HG03095 (cell line): ENCODE measurements at regions not wholly inside any gene's neighbourhood (a gene's known extent, or its start where the extent isn't known, plus 50 kb on each side); places are given as distances from the start of the nearest gene placed in this dataset.
"Not testable (repeated sequence)": the region's sequence is repeated elsewhere in the genome, so short reads cannot be mapped to it uniquely, and the experiment has no call there.

Source experiments
- ATAC-seq: cut with Tn5 transposase; IDR thresholded peaks from one replicate; pipeline ENCODE4 v1.9.1; 2021; ENCODE audit warnings: moderate library complexity; ENCODE audit not compliant: unreplicated experiment

DNA sequence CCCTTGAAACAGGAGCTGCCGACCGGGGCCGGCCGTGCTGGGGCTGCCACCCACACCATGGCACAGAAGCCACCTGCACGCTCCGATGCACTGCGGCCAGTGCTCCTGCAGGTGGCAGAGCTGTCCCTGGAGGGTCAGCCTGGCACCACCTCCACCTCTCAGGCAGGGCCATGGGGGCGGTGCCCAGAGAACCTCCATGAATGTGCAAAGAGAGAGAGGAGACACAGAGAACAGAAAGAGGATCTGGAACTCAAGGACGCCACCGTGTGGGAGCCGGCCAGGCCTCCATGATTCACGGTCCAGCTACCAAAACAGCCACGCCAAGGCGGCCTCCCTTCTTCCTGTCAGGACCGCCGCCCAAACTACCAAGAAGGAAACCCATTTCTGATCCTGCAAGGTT, 5397.7 kb upstream of the TPTE start:
- peak; percentile 41 for ATAC-seq

DNA sequence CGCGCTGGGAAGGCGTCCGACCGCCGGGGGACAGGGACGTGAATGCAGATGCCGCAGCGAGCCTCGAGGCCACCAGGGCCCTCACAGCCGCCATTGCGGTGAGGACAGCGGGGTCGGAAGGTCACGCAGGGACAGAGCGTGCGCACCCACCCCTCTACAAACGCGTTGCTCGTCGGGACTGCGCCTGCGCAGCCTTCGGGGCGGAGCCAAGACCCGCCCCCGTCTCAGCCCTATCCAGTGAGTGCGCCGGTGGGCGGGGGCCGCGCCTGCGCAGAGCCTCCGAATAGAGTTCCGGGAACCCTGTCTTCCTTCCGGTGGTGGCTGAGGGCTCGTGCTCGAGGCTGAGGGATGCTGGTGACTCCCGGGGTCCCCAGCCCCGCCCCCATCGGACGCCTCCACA, 5393.1 kb upstream of the TPTE start:
- ATAC-seq, result peak; percentile 72

DNA sequence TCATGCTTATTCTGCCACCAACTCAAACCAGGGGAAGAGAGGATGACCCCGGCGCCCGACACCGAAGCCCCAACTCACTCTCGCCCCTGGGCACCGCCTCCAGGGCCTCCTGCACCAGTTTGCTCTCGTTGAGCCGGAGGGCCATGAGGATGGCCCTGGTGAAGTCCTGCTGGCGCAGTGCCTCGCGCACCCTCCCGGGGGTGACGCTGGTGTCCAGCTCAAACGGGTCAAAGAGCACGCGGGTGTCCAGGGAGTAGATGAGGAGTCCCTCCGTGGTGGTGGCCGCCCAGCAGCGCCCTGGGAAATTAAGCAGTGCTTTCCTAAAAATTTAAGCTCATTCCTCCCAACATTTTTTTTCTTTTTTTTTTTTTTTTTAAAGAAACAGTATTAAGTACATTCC, 5387.6 kb upstream of the TPTE start:
- ATAC-seq, result not testable (repeated sequence)

DNA sequence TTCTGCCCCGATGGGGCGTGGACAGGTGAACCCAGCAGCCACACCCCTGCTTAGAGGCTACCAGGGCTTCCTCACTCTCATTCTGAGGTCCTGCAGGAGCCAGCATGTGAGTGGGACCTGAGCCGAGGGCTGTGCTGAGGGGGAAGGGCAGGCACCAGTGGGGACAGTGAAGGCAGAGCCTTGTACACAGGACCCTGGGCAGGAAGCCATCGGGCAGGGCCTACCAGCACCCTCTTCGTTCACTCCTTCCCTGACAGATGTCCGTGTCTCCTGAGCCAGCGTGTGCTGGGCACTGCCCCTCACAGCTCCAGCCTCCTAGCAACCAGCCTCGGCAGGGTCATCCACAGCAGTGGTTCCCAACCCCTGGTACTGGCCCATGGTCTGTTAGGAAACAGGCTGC, 5385.0 kb upstream of the TPTE start:
- ATAC-seq, result not testable (repeated sequence)

DNA sequence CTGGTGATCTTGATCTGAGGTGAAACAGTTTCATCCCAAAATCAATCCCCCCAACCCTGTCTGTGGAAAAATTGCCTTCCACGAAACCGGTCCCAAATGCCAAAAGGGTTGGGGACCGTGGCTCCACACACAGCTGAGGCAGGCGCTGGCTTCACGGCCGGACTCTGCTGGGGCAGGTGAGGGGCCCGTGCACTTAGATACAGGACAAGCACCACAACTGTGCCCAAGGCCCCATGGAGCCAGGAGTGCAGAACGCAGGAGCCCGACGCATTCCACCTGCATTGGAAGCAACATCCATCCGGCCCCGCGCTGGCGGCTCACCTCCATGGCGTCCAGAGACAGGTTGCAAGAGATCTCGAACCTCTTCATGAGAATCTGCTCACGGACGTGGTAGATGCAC, 5384.4 kb upstream of the TPTE start:
- not testable (repeated sequence) for ATAC-seq

DNA sequence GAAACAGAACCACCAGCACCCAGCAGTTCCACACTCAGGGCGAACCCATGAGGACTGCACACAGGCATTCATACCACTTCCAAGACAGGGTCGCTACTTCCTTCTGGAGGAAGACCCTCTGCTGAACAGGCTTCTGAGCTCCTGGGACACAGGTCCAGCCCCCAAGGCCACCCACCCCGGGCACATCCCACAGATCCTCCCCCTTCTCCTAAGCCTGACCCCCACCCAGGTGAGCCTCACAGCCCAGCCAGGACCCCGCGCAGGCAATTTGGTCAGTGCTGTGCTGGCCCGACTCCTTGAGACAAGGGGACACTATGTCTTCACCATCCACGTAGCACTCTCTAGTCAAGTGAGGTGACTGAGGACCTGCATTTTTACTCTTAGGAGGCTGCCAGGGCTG, 5382.7 kb upstream of the TPTE start:
- ATAC-seq, result not testable (repeated sequence)

DNA sequence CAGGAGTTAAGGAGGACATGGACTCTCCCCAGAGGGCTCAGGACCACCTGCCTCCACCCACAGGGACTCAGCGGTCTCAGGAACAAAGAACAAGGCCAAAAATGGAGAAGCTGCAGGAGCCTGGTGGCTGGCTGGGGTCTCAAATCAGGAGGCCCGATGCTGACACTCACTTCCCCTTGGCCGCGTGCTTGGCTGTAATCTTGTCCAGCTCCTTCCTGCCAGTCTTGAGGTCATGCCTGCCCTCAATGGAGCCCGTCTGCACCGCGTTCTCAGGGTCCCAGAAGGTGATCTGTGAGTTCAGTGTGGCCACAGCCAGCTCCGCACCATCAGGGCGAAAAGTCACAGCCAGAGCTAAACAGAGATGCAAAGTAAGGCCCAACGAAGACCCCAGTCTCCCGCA, 5381.9 kb upstream of the TPTE start:
- ATAC-seq, result not testable (repeated sequence)

DNA sequence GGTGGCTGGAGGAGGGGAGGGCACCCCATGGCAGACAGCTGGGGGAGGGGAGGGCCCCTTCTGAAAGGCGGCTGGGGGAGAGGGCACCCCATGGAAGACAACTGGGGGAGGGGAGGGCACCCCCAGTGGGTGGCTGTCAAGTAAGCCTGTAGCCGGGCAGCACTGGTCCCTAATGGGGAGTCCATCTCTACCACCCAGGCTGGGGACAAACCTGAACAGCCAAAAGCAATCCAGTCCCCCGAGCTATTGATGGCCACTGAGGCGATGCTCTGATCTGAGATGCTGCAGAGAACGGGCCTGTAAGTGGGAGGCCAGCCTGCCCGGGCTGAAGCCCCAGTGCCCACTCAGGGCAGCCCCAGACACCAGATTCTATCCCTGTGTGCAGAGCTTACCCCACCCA, 5378.4 kb upstream of the TPTE start:
- not testable (repeated sequence) for ATAC-seq

DNA sequence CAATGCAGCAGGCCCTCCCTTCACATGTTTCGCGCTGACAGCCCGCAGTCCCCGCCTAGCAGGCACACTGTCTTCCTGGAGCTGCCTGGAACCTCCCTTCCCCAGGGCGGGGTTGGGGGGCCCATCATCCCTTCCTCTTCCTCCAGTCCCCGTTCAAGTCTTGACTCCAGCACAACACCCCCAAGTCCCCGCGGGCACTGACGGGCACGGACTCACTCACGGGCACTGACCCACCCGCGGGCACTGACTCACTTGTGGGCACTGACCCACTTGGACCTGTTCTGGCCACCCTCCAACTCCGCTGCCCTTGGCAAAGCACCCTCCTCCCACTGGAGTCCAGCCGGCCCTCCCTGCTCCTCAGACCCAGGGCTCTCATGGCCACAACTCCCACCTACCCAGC, 5376.7 kb upstream of the TPTE start:
- not testable (repeated sequence) for ATAC-seq

DNA sequence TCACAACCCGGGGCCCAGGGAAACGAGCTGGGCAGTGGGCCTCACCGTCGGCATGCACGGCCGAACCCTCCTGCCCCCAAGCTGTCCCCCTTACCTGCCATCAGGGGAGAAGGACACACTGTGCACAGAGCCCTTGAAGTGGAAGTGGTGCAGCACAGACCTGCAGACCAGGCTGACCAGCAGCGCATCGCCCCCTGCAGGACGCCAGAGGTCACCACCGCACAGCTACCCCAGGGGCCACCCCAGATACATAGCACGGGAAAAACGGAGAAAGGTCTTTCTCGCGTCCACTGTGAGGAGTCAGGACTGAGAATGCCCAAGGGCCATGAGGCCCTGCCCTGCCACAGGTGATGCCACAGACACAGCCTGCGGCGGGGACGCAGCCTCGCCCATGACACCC, 5373.7 kb upstream of the TPTE start:
- not testable (repeated sequence) for ATAC-seq

DNA sequence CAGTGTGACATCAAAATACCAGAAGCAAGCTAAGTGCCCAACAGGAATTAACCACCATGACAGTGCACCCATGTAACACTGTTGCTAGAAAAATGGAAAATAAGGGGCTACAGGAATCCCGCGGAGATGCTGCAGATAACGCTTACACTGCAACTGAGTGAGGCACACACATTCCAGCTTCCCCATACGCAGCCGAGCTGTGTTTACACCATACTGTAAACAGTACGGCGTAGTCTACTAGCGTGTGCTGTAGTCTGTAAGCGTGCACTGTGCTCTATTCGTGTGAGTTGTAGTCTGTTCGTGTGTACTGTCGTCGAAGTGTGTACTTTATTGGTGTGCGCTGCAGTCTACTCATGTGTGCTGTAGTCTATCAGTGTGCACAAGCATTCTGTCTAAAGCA, 5372.2 kb upstream of the TPTE start:
- not testable (repeated sequence) for ATAC-seq

DNA sequence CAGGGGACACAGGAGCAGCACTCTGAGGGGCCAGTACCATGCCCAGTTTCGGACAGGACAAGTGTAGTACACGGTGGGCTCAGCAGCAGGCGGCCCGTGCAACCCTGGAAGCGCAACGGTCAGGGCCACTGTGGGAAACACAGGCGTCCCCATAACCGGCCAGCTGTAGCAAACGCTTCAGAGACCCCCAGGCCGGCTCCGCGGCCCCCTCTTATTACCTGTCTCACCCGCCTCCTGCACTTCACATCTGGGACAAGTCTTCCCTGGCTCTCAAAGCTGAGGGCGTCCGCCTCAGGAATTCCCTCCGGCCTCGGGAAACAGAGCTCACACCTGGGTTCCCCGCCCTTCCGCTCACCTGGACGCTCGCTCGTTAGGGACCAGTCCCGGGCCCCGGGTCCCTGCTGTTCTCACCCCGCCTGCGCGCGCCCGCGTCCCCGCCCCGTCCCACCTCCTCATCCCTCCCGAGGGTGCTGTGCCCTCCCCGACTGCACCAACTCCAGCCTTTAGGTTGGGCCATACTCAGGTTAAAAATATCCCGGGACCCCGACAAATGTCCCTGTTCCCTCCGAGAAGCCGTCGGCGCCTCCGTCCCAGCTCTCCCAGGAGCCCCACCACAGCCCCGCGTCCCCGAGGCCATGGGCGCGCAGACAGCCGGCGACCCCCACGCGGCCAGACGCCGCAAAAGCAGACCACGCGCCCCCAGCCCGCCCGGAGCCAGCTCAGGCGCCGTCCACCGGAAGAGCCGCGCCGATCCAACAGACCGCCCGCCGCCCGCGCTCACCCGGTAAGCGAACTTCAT, 5367.3 kb upstream of the TPTE start:
- not testable (repeated sequence) for ATAC-seq

DNA sequence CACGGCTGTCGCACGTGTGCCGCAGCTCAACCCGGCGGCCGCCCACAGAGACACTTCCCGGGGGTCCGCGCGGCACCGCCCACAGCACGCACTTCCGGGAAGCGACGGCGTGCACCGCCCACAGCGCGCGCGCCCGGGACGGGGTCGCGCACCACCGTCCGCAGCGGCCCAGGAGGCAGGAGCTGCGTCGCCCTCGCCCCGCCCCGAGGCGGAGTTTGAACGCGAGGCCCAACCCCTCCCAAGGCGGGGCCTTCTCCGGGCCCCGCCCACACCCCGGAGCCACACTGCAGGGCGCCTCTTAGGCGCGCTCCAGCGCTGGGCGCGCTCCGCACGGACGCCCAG, 5366.8 kb upstream of the TPTE start:
- peak; percentile 95 for ATAC-seq

DNA sequence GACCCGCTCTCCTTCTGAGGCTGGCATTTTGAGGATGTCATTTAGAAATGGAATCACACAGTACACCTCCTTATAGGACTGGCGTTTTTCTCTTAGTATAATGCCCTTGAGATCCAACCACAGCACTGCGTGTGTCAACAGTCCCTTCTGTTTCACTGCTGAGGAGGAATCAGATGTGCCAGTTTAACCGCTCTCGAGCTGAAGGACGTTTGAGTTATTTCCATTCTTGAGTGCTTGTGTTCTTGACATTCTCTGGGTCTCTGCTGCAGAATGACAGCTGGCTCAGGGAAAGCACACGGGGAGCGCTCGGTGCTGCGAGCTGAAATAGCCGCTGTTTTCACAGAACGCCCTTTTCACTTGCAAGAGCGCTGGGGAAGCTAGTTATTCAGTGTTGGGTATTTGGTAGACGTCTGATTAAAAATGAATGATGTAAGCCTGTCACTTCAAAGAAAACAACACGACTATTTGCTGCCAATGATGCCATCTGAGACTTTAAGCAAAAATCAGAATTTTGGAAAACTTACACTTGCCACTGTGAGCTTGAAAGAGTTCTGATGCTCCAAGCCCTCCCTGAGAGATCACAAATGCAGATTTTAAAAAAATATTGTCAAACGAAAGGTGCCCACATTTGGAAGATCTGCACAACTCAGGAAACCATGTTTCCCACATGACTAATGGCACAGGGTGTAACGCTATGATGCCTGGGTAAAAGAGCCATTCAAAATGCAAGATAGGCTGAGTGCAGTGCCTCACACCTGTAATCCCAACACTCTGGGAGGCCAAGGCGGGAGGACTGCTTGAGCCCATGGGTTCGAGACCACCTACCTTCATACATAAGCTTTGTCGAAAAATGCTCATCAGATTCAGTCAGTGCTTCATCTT, 5358.4 kb upstream of the TPTE start:
- not testable (repeated sequence) for ATAC-seq

DNA sequence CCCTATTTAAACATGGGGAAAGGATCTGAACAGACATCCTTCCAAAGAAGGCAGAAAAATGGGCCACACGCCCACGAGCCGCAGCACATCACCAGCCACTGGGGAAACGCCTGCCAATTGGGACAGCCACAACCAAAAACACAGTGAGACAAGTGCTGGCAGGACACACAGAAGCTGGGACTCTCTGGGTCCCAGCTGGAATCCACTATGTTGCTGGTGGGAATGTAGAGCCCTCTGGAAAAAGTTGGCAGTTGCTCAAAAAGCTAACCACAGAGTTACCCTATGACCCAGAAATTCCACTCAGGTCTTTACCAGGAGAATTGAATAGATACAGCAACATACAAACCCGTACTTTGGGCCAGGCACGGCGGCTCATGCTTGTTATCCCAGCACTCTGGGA, 5355.6 kb upstream of the TPTE start:
- ATAC-seq, result not testable (repeated sequence)
